ENCODE measurements at regions not wholly inside any gene's neighbourhood (a gene's known extent, or its start where the extent isn't known, plus 50 kb on each side); places are given as distances from the start of the nearest gene placed in this dataset.

DNA sequence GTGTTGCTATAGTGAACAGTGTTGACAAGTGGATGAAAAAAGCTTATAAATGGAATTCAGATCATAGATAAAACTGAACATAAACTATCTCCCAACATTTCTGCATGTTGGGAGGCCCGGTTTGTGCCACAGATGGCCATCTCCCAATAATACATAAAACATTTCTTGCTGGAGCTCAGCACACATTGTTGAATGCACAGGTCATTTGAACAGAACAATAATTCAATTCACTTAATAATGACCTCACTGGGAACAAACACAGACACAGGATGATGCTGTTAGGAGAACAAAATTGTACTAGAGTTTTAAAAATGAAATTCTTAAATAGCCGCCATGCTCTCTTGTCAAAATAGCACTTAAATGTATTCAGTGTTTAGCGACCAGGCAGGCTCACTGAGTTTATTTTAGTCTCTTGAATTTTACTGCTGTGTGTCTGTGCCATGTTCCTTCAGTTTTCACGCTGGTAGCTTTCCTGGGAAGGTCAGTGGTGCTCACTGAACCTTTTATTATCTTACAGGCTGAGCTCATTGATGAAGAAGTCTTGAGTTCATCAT is 85.0 kb upstream of the SSBP2 start:
- TF ChIP-seq POLR2A (IDR thresholded peaks at IDR 0.05) (no peak), EP300 (IDR thresholded peaks at IDR 0.05) (no peak)
- TF ChIP-seq, protein P1, sequence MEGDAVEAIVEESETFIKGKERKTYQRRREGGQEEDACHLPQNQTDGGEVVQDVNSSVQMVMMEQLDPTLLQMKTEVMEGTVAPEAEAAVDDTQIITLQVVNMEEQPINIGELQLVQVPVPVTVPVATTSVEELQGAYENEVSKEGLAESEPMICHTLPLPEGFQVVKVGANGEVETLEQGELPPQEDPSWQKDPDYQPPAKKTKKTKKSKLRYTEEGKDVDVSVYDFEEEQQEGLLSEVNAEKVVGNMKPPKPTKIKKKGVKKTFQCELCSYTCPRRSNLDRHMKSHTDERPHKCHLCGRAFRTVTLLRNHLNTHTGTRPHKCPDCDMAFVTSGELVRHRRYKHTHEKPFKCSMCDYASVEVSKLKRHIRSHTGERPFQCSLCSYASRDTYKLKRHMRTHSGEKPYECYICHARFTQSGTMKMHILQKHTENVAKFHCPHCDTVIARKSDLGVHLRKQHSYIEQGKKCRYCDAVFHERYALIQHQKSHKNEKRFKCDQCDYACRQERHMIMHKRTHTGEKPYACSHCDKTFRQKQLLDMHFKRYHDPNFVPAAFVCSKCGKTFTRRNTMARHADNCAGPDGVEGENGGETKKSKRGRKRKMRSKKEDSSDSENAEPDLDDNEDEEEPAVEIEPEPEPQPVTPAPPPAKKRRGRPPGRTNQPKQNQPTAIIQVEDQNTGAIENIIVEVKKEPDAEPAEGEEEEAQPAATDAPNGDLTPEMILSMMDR (IDR thresholded peaks at IDR 0.05) = no peak
